ENCODE measurements at regions not wholly inside any gene's neighbourhood (a gene's known extent, or its start where the extent isn't known, plus 50 kb on each side); places are given as distances from the start of the nearest gene placed in this dataset.
"Not testable (repeated sequence)": the region's sequence is repeated elsewhere in the genome, so short reads cannot be mapped to it uniquely, and the experiment has no call there.

- DNase-seq (ENCODE audit: low spot score) = no peak
Measured at GRCh38 chr10:121137533-121137932, 286.4 kb downstream of the WDR11 start.

GRCh38 chr10:121138112-121138860 is 287.1 kb downstream of the WDR11 start:
- no peak for DNase-seq (ENCODE audit: low spot score)
- no peak overlapping the region for H3K4me3 ChIP-seq
- TF ChIP-seq CTCF (IDR thresholded peaks at IDR 0.05) = no peak
- H3K27ac ChIP-seq = no peak overlapping the region

More at GRCh38 chr10:121137533-121137932, 286.4 kb downstream of the WDR11 start:
- no peak overlapping the region for H3K27ac ChIP-seq
- no peak for TF ChIP-seq CTCF (IDR thresholded peaks at IDR 0.05)
- no peak overlapping the region for H3K4me3 ChIP-seq

GRCh38 chr10:121138918-121139317 is 287.8 kb downstream of the WDR11 start:
- Histone ChIP-seq H3K4me3 (no peak overlapping the region), H3K27ac (no peak overlapping the region)
- TF ChIP-seq CTCF (IDR thresholded peaks at IDR 0.05) = no peak
- DNase-seq (ENCODE audit: low spot score) = no peak

- not testable (repeated sequence) for H3K4me3 ChIP-seq; DNase-seq (ENCODE audit: low spot score); H3K27ac ChIP-seq
Measured at GRCh38 chr10:121145802-121146395, 294.7 kb downstream of the WDR11 start.

- Histone ChIP-seq H3K27ac (no peak overlapping the region), H3K4me3 (no peak overlapping the region)
- no peak for DNase-seq (ENCODE audit: low spot score)
- no peak for TF ChIP-seq CTCF (IDR thresholded peaks at IDR 0.05)
Measured at GRCh38 chr10:121148921-121149320, 297.8 kb downstream of the WDR11 start.

GRCh38 chr10:121152033-121152432 is 300.9 kb downstream of the WDR11 start:
- no peak overlapping the region for H3K27ac ChIP-seq
- TF ChIP-seq CTCF (IDR thresholded peaks at IDR 0.05) = no peak
- no peak for DNase-seq (ENCODE audit: low spot score)
- H3K4me3 ChIP-seq = no peak overlapping the region

- no peak overlapping the region for H3K4me3 ChIP-seq
- no peak for TF ChIP-seq CTCF (IDR thresholded peaks at IDR 0.05)
- DNase-seq (ENCODE audit: low spot score) = no peak
- H3K27ac ChIP-seq = no peak overlapping the region
Measured at GRCh38 chr10:121152935-121153334, 301.8 kb downstream of the WDR11 start.
